H9 (cell line): ENCODE measurements at regions not wholly inside any gene's neighbourhood (a gene's known extent, or its start where the extent isn't known, plus 50 kb on each side); places are given as distances from the start of the nearest gene placed in this dataset.

Experiments used
- DNase-seq: peaks from one replicate; pipeline ENCODE4 v3.0.0-alpha.2; 2017
- H2AFZ ChIP-seq: one replicate; pipeline ENCODE4 v1.6.1; 2013; ENCODE audit warnings: mild to moderate bottlenecking, low read length, control low read depth, moderate library complexity
- H2AK5ac ChIP-seq: 2 replicates; pipeline ENCODE4 v1.6.1; 2013; ENCODE audit warnings: low read length, control low read depth, mixed read lengths; ENCODE audit not compliant: insufficient read length
- H2BK120ac ChIP-seq: one replicate; pipeline ENCODE4 v1.6.1; 2013; ENCODE audit warnings: low read depth, mild to moderate bottlenecking, low read length, control low read depth, inconsistent platforms; ENCODE audit not compliant: poor library complexity, severe bottlenecking
- H2BK12ac ChIP-seq: 2 replicates; pipeline ENCODE4 v1.6.1; 2013; ENCODE audit warnings: low read length, control low read depth, mixed read lengths, low read depth; ENCODE audit not compliant: insufficient read length
- H2BK15ac ChIP-seq: 2 replicates; pipeline ENCODE4 v1.6.1; 2013; ENCODE audit warnings: low read depth, low read length, control low read depth
- H2BK20ac ChIP-seq: one replicate; pipeline ENCODE4 v1.6.1; 2013; ENCODE audit warnings: low read depth, mild to moderate bottlenecking, low read length, control low read depth, inconsistent platforms; ENCODE audit not compliant: poor library complexity, severe bottlenecking
- H2BK5ac ChIP-seq: 2 replicates; pipeline ENCODE4 v1.6.1; 2013; ENCODE audit warnings: low read length, control low read depth, mixed read lengths; ENCODE audit not compliant: insufficient read length
- H3K14ac ChIP-seq: 2 replicates; pipeline ENCODE4 v1.6.1; 2013; ENCODE audit warnings: low read length, control low read depth; ENCODE audit not compliant: insufficient read depth
- H3K18ac ChIP-seq: 2 replicates; pipeline ENCODE4 v1.6.1; 2013; ENCODE audit warnings: low read depth, mild to moderate bottlenecking, mixed read lengths, low read length, control low read depth; ENCODE audit not compliant: insufficient read length
- H3K23ac ChIP-seq: 2 replicates; pipeline ENCODE4 v1.6.1; 2013; ENCODE audit warnings: low read length, control low read depth, mixed read lengths, low read depth; ENCODE audit not compliant: insufficient read length
- H3K23me2 ChIP-seq: 2 replicates; pipeline ENCODE4 v1.6.1; 2013; ENCODE audit warnings: low read depth, mild to moderate bottlenecking, mixed read lengths, low read length, control low read depth; ENCODE audit not compliant: insufficient read length, poor library complexity, severe bottlenecking
- H3K27ac ChIP-seq: 2 replicates; pipeline ENCODE4 v1.5.1; 2013; ENCODE audit warnings: low read length, control low read depth, mixed read lengths, low read depth; ENCODE audit not compliant: insufficient read length
- H3K27me3 ChIP-seq: 2 replicates; pipeline ENCODE4 v1.6.1; 2013; ENCODE audit warnings: low read length, control low read depth, inconsistent platforms; ENCODE audit not compliant: insufficient read depth
- H3K4ac ChIP-seq: 2 replicates; pipeline ENCODE4 v1.6.1; 2013; ENCODE audit warnings: low read depth, mild to moderate bottlenecking, control low read depth, inconsistent platforms, low read length, moderate library complexity
- H3K4me1 ChIP-seq: 2 replicates; pipeline ENCODE4 v1.6.1; 2013; ENCODE audit warnings: low read length, control low read depth, inconsistent platforms; ENCODE audit not compliant: insufficient read depth
- H3K4me2 ChIP-seq: 2 replicates; pipeline ENCODE4 v1.6.1; 2013; ENCODE audit warnings: low read length, control low read depth, mixed read lengths; ENCODE audit not compliant: insufficient read length, insufficient read depth
- H3K56ac ChIP-seq: 2 replicates; pipeline ENCODE4 v1.6.1; 2013; ENCODE audit warnings: low read depth, mild to moderate bottlenecking, mixed read lengths, low read length, control low read depth; ENCODE audit not compliant: insufficient read length
- H3K79me1 ChIP-seq: 2 replicates; pipeline ENCODE4 v1.6.1; 2013; ENCODE audit warnings: low read depth, mild to moderate bottlenecking, moderate library complexity, low read length, control low read depth, inconsistent platforms; ENCODE audit not compliant: insufficient read depth, poor library complexity, severe bottlenecking
- H3K79me2 ChIP-seq: 2 replicates; pipeline ENCODE4 v1.6.1; 2013; ENCODE audit warnings: low read length, control low read depth, inconsistent platforms; ENCODE audit not compliant: insufficient read depth
- H3K9ac ChIP-seq: 2 replicates; pipeline ENCODE4 v1.6.1; 2013; ENCODE audit warnings: low read length, control low read depth, mixed read lengths; ENCODE audit not compliant: insufficient read length; ENCODE audit errors: extremely low read depth
- H3K9me3 ChIP-seq: one replicate; pipeline ENCODE4 v1.6.1; 2013; ENCODE audit warnings: low read depth, low read length, inconsistent platforms; ENCODE audit not compliant: control insufficient read depth
- H3T11ph ChIP-seq: one replicate; pipeline ENCODE4 v1.6.1; 2013; ENCODE audit warnings: mild to moderate bottlenecking, low read length, control low read depth, inconsistent platforms
- H4K20me1 ChIP-seq: one replicate; pipeline ENCODE4 v1.6.1; 2013; ENCODE audit not compliant: control insufficient read depth, insufficient read length, insufficient read depth
- H4K5ac ChIP-seq: 2 replicates; pipeline ENCODE4 v1.6.1; 2013; ENCODE audit warnings: low read depth, mild to moderate bottlenecking, mixed read lengths, low read length, control low read depth; ENCODE audit not compliant: insufficient read length
- H4K8ac ChIP-seq: replicated peaks from 2 replicates; pipeline ENCODE4 v1.6.1; 2013; ENCODE audit warnings: low read length, control low read depth, mixed read lengths, low read depth; ENCODE audit not compliant: insufficient read length
- H4K91ac ChIP-seq: 2 replicates; pipeline ENCODE4 v1.6.1; 2013; ENCODE audit warnings: low read depth, mild to moderate bottlenecking, moderate library complexity, mixed read lengths, low read length, control low read depth; ENCODE audit not compliant: insufficient read length
- H3K27ac Mint-ChIP-seq, 3 experiments: 2 replicates in 2 of 3; 3 replicates in 1 of 3; pipeline ENCODE4 v1.8.0; 2020 to 2021; ENCODE audit warnings: mixed read lengths in 3 of 3, mild to moderate bottlenecking in 1 of 3, moderate library complexity in 1 of 3
- H3K27me3 Mint-ChIP-seq: 2 replicates; pipeline ENCODE4 v1.8.0; 2021; ENCODE audit warnings: low read depth, mild to moderate bottlenecking, moderate library complexity, mixed read lengths
- H3K36me3 Mint-ChIP-seq, 3 experiments: 2 replicates in 2 of 3; 3 replicates in 1 of 3; pipeline ENCODE4 v1.8.0; 2020 to 2021; ENCODE audit warnings: low read depth in 3 of 3, mixed read lengths in 3 of 3; ENCODE audit not compliant: insufficient read depth in 1 of 3
- H3K4me1 Mint-ChIP-seq, 2 experiments: 2 replicates each; pipeline ENCODE4 v1.8.0; 2020; ENCODE audit warnings: mixed read lengths in 2 of 2
- H3K4me3 Mint-ChIP-seq, 2 experiments: 2 replicates in 1 of 2; 3 replicates in 1 of 2; pipeline ENCODE4 v1.8.0; 2020 to 2021; ENCODE audit warnings: mild to moderate bottlenecking in 2 of 2, mixed read lengths in 2 of 2, moderate library complexity in 1 of 2
- H3K9me3 Mint-ChIP-seq, 2 experiments: 2 replicates in 1 of 2; 3 replicates in 1 of 2; pipeline ENCODE4 v1.8.0; 2020; ENCODE audit warnings: mild to moderate bottlenecking in 2 of 2, mixed read lengths in 2 of 2, moderate library complexity in 1 of 2
- WGBS: extraction: QIAGEN DNeasy Blood & Tissue Kit; methylation state at CpG from one replicate; pipeline ENCODE4 v1.1.7; 2013; ENCODE audit warnings: missing lambda C conversion rate, low lambda C conversion rate, mixed read lengths; ENCODE audit not compliant: insufficient read length; ENCODE audit errors: extremely low coverage; 5-methylcytosine and 5-hydroxymethylcytosine counted together
- TF ChIP-seq, protein P1 (sequence below): fragments of 200-600 bp; sonication (generic); conservative IDR thresholded peaks from 3 replicates; pipeline ENCODE4 v1.8.0; 2021; ENCODE audit warnings: antibody characterized with exemption, mild to moderate bottlenecking

DNA sequence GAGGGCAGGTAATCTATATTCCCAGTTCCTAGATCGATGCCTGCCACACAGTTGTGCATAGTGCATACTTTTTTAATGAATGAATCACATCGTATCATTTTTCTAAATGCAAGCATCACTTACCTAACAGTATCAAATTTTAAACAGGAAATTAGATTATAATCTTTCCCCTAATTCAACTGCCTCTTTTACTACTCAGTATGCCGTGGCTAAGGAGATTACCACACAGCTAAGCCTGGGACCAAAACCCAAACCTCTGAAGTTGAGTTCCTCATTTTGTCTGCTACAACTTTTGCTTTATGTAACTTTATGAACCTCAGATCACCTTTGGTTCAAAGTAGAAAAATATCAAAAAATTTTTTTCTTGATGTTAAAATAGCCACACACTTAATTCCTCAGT lies 53.2 kb upstream of the FNDC3B start:
- no peak overlapping the region for H4K5ac ChIP-seq
- H3K4me2 ChIP-seq: no peak overlapping the region
- no peak overlapping the region for H3T11ph ChIP-seq
- no peak for DNase-seq
- H4K8ac ChIP-seq: no peak overlapping the region
- H2BK20ac ChIP-seq: no peak overlapping the region
- H4K20me1 ChIP-seq: no peaks in the 10 kb centered on the region
- no peak overlapping the region for H3K56ac ChIP-seq
- no peak overlapping the region for H3K23ac ChIP-seq
- no peaks in the 10 kb centered on the region for H3K79me2 ChIP-seq
- H4K91ac ChIP-seq: no peak overlapping the region
- TF ChIP-seq, protein P1, sequence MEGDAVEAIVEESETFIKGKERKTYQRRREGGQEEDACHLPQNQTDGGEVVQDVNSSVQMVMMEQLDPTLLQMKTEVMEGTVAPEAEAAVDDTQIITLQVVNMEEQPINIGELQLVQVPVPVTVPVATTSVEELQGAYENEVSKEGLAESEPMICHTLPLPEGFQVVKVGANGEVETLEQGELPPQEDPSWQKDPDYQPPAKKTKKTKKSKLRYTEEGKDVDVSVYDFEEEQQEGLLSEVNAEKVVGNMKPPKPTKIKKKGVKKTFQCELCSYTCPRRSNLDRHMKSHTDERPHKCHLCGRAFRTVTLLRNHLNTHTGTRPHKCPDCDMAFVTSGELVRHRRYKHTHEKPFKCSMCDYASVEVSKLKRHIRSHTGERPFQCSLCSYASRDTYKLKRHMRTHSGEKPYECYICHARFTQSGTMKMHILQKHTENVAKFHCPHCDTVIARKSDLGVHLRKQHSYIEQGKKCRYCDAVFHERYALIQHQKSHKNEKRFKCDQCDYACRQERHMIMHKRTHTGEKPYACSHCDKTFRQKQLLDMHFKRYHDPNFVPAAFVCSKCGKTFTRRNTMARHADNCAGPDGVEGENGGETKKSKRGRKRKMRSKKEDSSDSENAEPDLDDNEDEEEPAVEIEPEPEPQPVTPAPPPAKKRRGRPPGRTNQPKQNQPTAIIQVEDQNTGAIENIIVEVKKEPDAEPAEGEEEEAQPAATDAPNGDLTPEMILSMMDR: no peak
- Mint-ChIP-seq H3K4me1 (no peaks in the 10 kb centered on the region), H3K4me3 (no peak overlapping the region), H3K27ac (no peak overlapping the region), H3K27me3 (no peaks in the 10 kb centered on the region; the same call in 1 of the 2 replicates), H3K36me3 (no peaks in the 10 kb centered on the region; a peak in 1 of 7 replicates), H3K9me3 (peaks cover 0 to 3% of the 10 kb centered on the region in 2 experiments; a peak in 1 of 5 replicates)
- WGBS: no CpG with 5 or more reads among the region's 3 CpGs
- no peak overlapping the region for H3K4ac ChIP-seq
- H3K9ac ChIP-seq: no peak overlapping the region
- no peak overlapping the region for H3K14ac ChIP-seq
- no peak overlapping the region for H3K18ac ChIP-seq
- no peaks in the 10 kb centered on the region for H3K27me3 ChIP-seq
- no peaks in the 10 kb centered on the region for H3K4me1 ChIP-seq
- no peak overlapping the region for H2BK5ac ChIP-seq
- H2BK12ac ChIP-seq: no peak overlapping the region
- H2BK120ac ChIP-seq: no peak overlapping the region
- no peak overlapping the region for H3K27ac ChIP-seq
- no peak overlapping the region for H2AFZ ChIP-seq
- no peaks in the 10 kb centered on the region for H3K23me2 ChIP-seq
- no peaks in the 10 kb centered on the region for H3K79me1 ChIP-seq
- no peaks in the 10 kb centered on the region for H3K9me3 ChIP-seq
- no peak overlapping the region for H2AK5ac ChIP-seq
- H2BK15ac ChIP-seq: no peak overlapping the region
